Stimulated activated CD8-positive, alpha-beta memory T cell treated with anti-CD3 and anti-CD28 coated beads, Interleukin-12 subunit alpha, Interleukin-12 subunit beta, amount 100 ng/mL, for 1 hour (primary cell): ENCODE measurements at regions not wholly inside any gene's neighbourhood (a gene's known extent, or its start where the extent isn't known, plus 50 kb on each side); places are given as distances from the start of the nearest gene placed in this dataset.

Experiments used
- DNase-seq: peaks from one replicate; pipeline ENCODE4 v3.0.0-alpha.2; 2020; ENCODE audit warnings: low read depth

- no peak for DNase-seq
Measured at GRCh38 chr13:91167706-91168385, 179.6 kb upstream of the MIR17HG start.

GRCh38 chr13:91168386-91168711, 179.1 kb upstream of the MIR17HG start:
- no peak for DNase-seq

- no peak for DNase-seq
Measured at GRCh38 chr13:91169321-91170050, 178.0 kb upstream of the MIR17HG start.

- no peak for DNase-seq
Measured at GRCh38 chr13:91172160-91172559, 175.3 kb upstream of the MIR17HG start.

- DNase-seq = no peak
Measured at GRCh38 chr13:91174886-91175501, 172.5 kb upstream of the MIR17HG start.

GRCh38 chr13:91178099-91178498, 169.4 kb upstream of the MIR17HG start:
- no peak for DNase-seq

GRCh38 chr13:91181892-91182291, 165.6 kb upstream of the MIR17HG start:
- no peak for DNase-seq

GRCh38 chr13:91184244-91184926, 163.1 kb upstream of the MIR17HG start:
- no peak for DNase-seq

- no peak for DNase-seq
Measured at GRCh38 chr13:91185294-91185863, 162.1 kb upstream of the MIR17HG start.

GRCh38 chr13:91187522-91187921, 160.0 kb upstream of the MIR17HG start:
- no peak for DNase-seq

- DNase-seq = no peak
Measured at GRCh38 chr13:91189506-91189905, 158.0 kb upstream of the MIR17HG start.

- no peak for DNase-seq
Measured at GRCh38 chr13:91193358-91193757, 154.1 kb upstream of the MIR17HG start.

GRCh38 chr13:91195789-91196188, 151.7 kb upstream of the MIR17HG start:
- DNase-seq = no peak

- DNase-seq = no peak
Measured at GRCh38 chr13:91196958-91197357, 150.5 kb upstream of the MIR17HG start.

GRCh38 chr13:91199866-91200265, 147.6 kb upstream of the MIR17HG start:
- DNase-seq = no peak

GRCh38 chr13:91200486-91200885, 147.0 kb upstream of the MIR17HG start:
- DNase-seq = no peak

- DNase-seq = no peak
Measured at GRCh38 chr13:91203430-91203829, 144.1 kb upstream of the MIR17HG start.

- DNase-seq = no peak
Measured at GRCh38 chr13:91207261-91207660, 140.2 kb upstream of the MIR17HG start.

GRCh38 chr13:91211510-91211909, 136.0 kb upstream of the MIR17HG start:
- DNase-seq = no peak

- DNase-seq = no peak
Measured at GRCh38 chr13:91212231-91212630, 135.3 kb upstream of the MIR17HG start.

- no peak for DNase-seq
Measured at GRCh38 chr13:91214031-91214430, 133.5 kb upstream of the MIR17HG start.

- DNase-seq = no peak
Measured at GRCh38 chr13:91216928-91217700, 130.4 kb upstream of the MIR17HG start.
